ENCODE measurements at regions not wholly inside any gene's neighbourhood (a gene's known extent, or its start where the extent isn't known, plus 50 kb on each side); places are given as distances from the start of the nearest gene placed in this dataset.

GRCh38 chr12:25716842-25717241 is 163.8 kb upstream of the LMNTD1 start:
- no peak for DNase-seq

- no peak for DNase-seq
Measured at GRCh38 chr12:25717552-25717951, 164.5 kb upstream of the LMNTD1 start.

DNA sequence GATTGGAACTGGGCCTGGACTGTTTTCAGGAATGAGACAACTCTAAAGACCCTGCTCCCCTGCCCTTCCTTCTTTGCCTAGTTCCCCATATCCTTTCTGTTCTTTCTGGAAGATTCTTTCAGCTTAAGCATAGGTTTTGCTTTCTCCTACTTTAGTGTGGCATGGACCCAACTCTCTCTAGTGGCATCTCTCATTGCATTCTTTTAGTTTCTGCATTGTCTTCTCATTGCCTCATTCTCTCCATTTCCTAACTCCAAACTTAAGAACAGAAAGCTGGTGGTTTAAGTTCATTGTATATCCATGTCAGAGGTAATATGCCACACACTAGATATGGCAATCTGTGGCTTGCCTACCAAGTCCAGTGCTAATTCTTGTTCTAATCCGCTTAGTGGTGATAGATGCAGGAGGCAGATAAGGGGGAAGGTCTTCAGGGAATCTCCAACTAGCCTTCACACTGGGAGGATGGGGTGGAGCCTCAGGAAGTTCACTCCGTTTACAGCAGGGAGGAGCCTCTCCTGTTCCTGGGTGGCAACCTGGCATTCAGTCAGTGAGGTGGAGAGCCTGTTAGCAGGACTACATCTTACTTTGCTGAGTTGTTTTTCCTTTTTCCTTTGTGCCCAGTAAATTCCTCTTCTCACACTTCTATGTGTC is 165.1 kb upstream of the LMNTD1 start:
- DNase-seq: no peak

GRCh38 chr12:25719505-25719904 is 166.4 kb upstream of the LMNTD1 start:
- no peak for DNase-seq

DNA sequence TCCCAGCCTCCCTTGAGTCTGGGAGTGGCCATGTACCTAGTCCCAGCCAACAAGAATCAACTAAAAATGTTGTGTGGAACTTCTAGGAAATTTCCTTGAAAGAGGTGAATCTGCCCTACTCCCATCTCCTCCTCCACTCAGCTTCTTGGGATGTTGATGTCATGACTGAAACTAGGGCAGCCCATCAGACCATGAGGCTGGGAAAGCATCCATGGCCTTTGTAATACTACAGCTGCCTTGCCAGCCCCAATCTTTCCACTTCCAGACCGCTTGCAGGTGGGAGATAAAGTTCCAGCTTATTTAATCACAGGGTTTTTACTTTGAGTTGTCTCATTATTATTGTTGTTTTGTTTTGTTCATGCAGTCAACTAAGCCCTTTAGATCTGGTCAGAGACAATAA is 170.3 kb upstream of the LMNTD1 start:
- DNase-seq: no peak

DNA sequence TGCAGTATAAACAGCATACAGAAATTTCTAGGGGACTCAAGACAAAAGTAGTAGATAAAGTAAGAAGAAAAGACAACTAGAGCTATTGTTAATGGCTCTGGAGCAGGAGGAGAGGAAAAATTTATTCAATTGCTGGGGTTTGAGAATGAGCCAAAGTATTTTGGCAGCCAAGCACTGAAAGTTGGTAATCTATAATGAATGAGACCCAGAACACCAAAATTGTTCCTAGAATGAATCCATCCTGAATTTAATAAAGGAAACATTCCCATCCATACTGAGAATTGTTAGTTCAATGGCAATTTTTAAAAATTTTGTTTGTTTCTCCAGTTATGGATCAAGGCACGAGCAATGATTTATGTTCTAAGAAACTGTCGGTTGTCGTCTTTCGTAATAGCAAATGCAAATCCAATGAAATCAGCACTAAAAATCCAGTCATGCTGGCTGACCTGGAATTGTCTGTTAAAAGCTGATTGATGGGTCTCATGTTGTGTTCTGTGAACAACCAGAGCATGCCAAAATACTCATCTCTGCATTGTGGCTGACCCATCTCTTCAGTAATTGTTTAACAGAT is 170.9 kb upstream of the LMNTD1 start:
- no peak for DNase-seq

- no peak for DNase-seq
Measured at GRCh38 chr12:25725470-25725869, 172.4 kb upstream of the LMNTD1 start.

DNA sequence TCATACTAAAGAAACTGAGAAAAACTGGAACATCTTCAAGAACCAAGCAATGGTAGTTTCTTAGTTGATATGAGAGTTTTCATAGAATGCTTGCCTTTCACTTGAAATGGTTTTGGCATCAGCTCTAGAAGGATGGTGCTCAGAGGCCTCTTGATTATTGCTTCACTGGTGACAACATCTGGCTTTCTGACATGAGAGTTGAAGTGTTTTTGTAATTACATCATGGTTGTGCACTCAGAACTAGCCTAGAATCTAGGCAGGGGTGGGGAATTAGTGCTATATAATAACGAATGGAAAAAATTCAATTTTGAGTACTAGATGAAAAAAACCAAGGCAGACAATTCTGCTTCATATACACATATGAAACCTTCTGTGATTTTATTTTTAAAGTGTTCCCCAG is 172.8 kb upstream of the LMNTD1 start:
- DNase-seq: no peak

GRCh38 chr12:25728056-25728595 is 175.0 kb upstream of the LMNTD1 start:
- no peak for DNase-seq

- no peak for DNase-seq
Measured at GRCh38 chr12:25730489-25731349, 177.6 kb upstream of the LMNTD1 start.

GRCh38 chr12:25733541-25733940 is 180.5 kb upstream of the LMNTD1 start:
- no peak for DNase-seq

- no peak for DNase-seq
Measured at GRCh38 chr12:25734529-25735180, 181.6 kb upstream of the LMNTD1 start.

DNA sequence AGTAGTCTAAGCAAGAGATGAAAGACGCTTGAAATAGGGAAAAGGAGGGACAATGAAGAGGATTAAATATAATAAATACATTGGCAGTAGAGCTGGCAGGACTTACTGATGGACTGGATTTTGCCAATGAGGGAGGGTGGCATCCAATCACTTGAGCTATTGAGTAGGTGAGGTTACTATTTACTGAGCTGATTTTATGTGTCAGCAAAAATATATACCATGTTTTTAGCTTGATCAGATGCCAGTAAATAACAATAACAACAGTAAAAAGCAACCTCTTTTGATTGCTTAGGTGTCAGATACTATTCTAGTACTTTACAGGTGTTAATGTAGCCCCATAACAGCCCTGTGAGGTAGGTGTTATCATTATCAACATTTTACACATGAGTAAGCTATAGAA is 187.5 kb upstream of the LMNTD1 start:
- no peak for DNase-seq

- no peak for DNase-seq
Measured at GRCh38 chr12:25741917-25742316, 188.8 kb upstream of the LMNTD1 start.

GRCh38 chr12:25743679-25744215 is 190.7 kb upstream of the LMNTD1 start:
- no peak for DNase-seq

- no peak for DNase-seq
Measured at GRCh38 chr12:25744313-25744712, 191.2 kb upstream of the LMNTD1 start.

GRCh38 chr12:25745281-25745680 is 192.2 kb upstream of the LMNTD1 start:
- DNase-seq: no peak

GRCh38 chr12:25746131-25746530 is 193.0 kb upstream of the LMNTD1 start:
- DNase-seq: no peak

DNA sequence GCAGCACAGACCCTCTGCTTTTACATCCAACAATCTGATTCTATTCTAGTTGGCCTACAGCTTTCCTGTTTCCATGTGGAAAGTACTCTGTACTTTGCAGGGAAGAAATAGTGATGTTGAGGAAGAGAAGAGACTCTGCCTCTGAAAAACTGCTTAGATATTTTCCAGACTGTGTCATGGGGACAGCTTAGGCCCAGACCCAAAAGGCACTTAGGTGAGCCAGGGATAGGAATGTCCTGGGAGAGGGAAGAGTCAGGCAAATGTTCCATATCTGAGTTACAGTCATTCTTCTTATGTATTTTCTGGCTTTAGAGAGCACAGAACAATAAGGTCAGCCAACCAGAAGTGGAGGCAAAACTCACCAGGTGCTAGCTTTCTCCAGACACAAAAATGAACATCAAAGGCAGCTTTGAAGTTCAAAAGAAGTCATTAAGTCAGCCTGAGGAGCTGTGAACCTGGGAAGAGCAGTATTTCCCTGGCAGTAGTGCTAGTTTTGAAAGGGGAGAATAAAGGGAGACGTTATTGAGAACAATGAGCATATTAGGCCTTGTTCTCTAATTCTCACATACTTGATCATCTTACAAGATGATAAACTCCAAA is 199.7 kb upstream of the LMNTD1 start:
- DNase-seq: no peak

DNA sequence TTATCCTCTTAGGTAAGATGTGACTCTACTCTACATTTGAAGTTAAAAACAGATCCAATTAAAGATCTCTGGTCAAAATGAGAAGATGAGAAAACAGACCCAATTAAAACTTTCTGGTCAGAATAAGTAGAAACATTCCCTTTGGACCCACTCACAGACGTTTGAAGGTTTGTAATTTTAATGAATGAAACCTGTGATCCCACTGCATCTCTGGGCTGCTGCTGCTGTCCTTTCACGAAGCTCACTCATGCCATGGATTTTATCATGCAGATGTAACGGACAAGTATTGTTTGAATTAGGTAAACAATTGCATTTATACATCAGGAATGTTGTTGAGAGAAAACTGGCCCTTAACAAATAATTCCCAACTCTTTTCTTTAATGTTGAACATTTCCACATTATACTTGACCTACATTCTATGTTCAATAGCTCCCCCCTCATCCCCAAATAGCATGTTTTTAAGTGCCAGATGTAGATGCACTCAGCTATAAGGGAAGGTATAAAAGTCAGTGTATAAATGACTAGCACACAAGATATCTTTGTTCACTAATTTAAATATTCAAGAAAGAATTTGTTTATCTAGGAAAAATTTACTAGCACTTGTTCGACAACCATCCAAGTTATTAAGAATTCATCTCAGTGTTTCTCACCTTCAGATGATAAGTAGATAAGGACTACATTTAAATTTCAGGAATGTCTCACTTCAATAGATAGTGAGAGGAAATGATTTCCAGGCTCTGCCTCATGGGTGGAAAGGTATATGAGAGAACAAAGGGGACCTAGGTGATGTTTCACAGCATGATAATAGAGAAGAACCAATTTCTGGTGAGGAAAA is 202.3 kb upstream of the LMNTD1 start:
- no peak for DNase-seq

GRCh38 chr12:25755971-25756260 is 202.6 kb upstream of the RASSF8 start:
- DNase-seq: no peak
